Mucosa of gallbladder (tissue), 1 donor: ENCODE measurements at regions not wholly inside any gene's neighbourhood (a gene's known extent, or its start where the extent isn't known, plus 50 kb on each side); places are given as distances from the start of the nearest gene placed in this dataset.
"Not testable (repeated sequence)": the region's sequence is repeated elsewhere in the genome, so short reads cannot be mapped to it uniquely, and the experiment has no call there.

Source experiments
- DNase-seq: peaks from one replicate; pipeline ENCODE4 v3.0.0-alpha.2; 2020; ENCODE audit warnings: low spot score
- donor health status: DM: no; HTN: no; CAD: no.

- DNase-seq: no peak
These were observed 51.5 kb upstream of the IFNE start for GRCh38 chr9:21533597-21533996.

GRCh38 chr9:21535396-21535795 is 53.3 kb upstream of the IFNE start:
- DNase-seq: no peak

GRCh38 chr9:21542787-21543186 is 60.7 kb upstream of the IFNE start:
- no peak for DNase-seq

GRCh38 chr9:21543187-21543586 is 61.1 kb upstream of the IFNE start:
- DNase-seq: no peak

- DNase-seq: not testable (repeated sequence)
These were observed 61.7 kb upstream of the IFNE start for GRCh38 chr9:21543816-21544215.

- DNase-seq: no peak
These were observed 64.8 kb upstream of the IFNE start for GRCh38 chr9:21546949-21547348.

- peak; percentile 53 for DNase-seq
These were observed 67.2 kb upstream of the IFNE start for GRCh38 chr9:21549251-21549765.

GRCh38 chr9:21549890-21550289 is 67.8 kb upstream of the IFNE start:
- no peak for DNase-seq

GRCh38 chr9:21550392-21550791 is 68.3 kb upstream of the IFNE start:
- no peak for DNase-seq

- no peak for DNase-seq
These were observed 69.3 kb upstream of the IFNE start for GRCh38 chr9:21551401-21551800.

GRCh38 chr9:21552244-21553170 is 70.4 kb upstream of the IFNE start:
- DNase-seq: no peak

- no peak for DNase-seq
These were observed 71.3 kb upstream of the IFNE start for GRCh38 chr9:21553441-21553840.

- DNase-seq: no peak
These were observed 72.7 kb upstream of the IFNE start for GRCh38 chr9:21554813-21555212.

GRCh38 chr9:21555911-21556310 is 73.8 kb upstream of the IFNE start:
- DNase-seq: no peak

- no peak for DNase-seq
These were observed 74.7 kb upstream of the IFNE start for GRCh38 chr9:21556581-21557427.

- DNase-seq: no peak
These were observed 75.3 kb upstream of the IFNE start for GRCh38 chr9:21557428-21557768.

GRCh38 chr9:21558079-21558478 is 76.0 kb upstream of the IFNE start:
- no peak for DNase-seq

- DNase-seq: no peak
These were observed 76.7 kb upstream of the IFNE start for GRCh38 chr9:21558615-21559401.

GRCh38 chr9:21559402-21560280 is 77.5 kb upstream of the IFNE start:
- no peak for DNase-seq

- no peak for DNase-seq
These were observed 78.2 kb upstream of the IFNE start for GRCh38 chr9:21560281-21560745.

GRCh38 chr9:21561502-21561901 is 79.4 kb upstream of the IFNE start:
- no peak for DNase-seq
